SK-N-SH treated with all-trans-retinoic acid at 6 μM for 48 hours (cell line): ENCODE measurements at regions not wholly inside any gene's neighbourhood (a gene's known extent, or its start where the extent isn't known, plus 50 kb on each side); places are given as distances from the start of the nearest gene placed in this dataset.

Experiments used
- ATAC-seq: fragments of 200-7000 bp; cut with Tn5 transposase; 3 replicates; pipeline ENCODE4 v1.9.1; 2020; ENCODE audit warnings: mild to moderate bottlenecking, moderate library complexity
- ARNTL ChIP-seq: fragments of 450-650 bp; formaldehyde crosslinking; IDR thresholded peaks from 2 replicates; pipeline ENCODE4 v1.5.0; 2020; ENCODE audit warnings: low read depth, mild to moderate bottlenecking, moderate library complexity, borderline replicate concordance
- BACH2 ChIP-seq: fragments of 250-450 bp; sonication (Bioruptor Pico); IDR thresholded peaks from 2 replicates; pipeline ENCODE4 v1.9.0; 2021; ENCODE audit warnings: mild to moderate bottlenecking, borderline replicate concordance
- CSDC2 ChIP-seq: fragments of 250-450 bp; sonication (Bioruptor Pico); IDR thresholded peaks from 2 replicates; pipeline ENCODE4 v1.5.0; 2020; ENCODE audit warnings: mild to moderate bottlenecking, moderate library complexity
- CSRNP3 ChIP-seq: fragments of 250-450 bp; sonication (Bioruptor Pico); IDR thresholded peaks from 2 replicates; pipeline ENCODE4 v1.5.1; 2021; ENCODE audit warnings: mild to moderate bottlenecking, moderate library complexity
- ESRRG ChIP-seq: fragments of 250-450 bp; sonication (Bioruptor Pico); IDR thresholded peaks from 2 replicates; pipeline ENCODE4 v1.6.1; 2021; ENCODE audit warnings: mild to moderate bottlenecking
- ISL1 ChIP-seq: fragments of 250-450 bp; sonication (Bioruptor Pico); IDR thresholded peaks from 2 replicates; pipeline ENCODE4 v2.1.2; 2022; ENCODE audit warnings: mild to moderate bottlenecking, moderate library complexity
- OSR1 ChIP-seq: fragments of 250-450 bp; sonication (Bioruptor Pico); IDR thresholded peaks from 2 replicates; pipeline ENCODE4 v1.8.0; 2022; ENCODE audit warnings: moderate library complexity, mild to moderate bottlenecking, inconsistent platforms
- PATZ1 ChIP-seq: fragments of 250-450 bp; sonication (Bioruptor Pico); IDR thresholded peaks from 2 replicates; pipeline ENCODE4 v1.8.0; 2020; ENCODE audit warnings: mild to moderate bottlenecking, moderate library complexity, borderline replicate concordance
- POU6F1 ChIP-seq: fragments of 250-450 bp; sonication (Bioruptor Pico); IDR thresholded peaks from 2 replicates; pipeline ENCODE4 v1.8.0; 2021; ENCODE audit warnings: low read depth, mild to moderate bottlenecking, moderate library complexity, borderline replicate concordance
- PPARA ChIP-seq: fragments of 250-450 bp; sonication (Bioruptor Pico); IDR thresholded peaks from 2 replicates; pipeline ENCODE4 v1.5.0; 2020; ENCODE audit warnings: mild to moderate bottlenecking, borderline replicate concordance
- RARB ChIP-seq: fragments of 250-450 bp; sonication (Bioruptor Pico); IDR thresholded peaks from 2 replicates; pipeline ENCODE4 v1.8.0; 2021; ENCODE audit warnings: mild to moderate bottlenecking, moderate library complexity
- SNAI2 ChIP-seq: fragments of 250-450 bp; sonication (Bioruptor Pico); IDR thresholded peaks from 2 replicates; pipeline ENCODE4 v1.5.0; 2020; ENCODE audit warnings: mild to moderate bottlenecking, moderate library complexity
- TCF4 ChIP-seq: fragments of 250-450 bp; sonication (Bioruptor Pico); IDR thresholded peaks from 2 replicates; pipeline ENCODE4 v1.8.0; 2021; ENCODE audit warnings: mild to moderate bottlenecking, moderate library complexity, borderline replicate concordance
- TOX ChIP-seq: fragments of 250-450 bp; sonication (Bioruptor Pico); IDR thresholded peaks from 2 replicates; pipeline ENCODE4 v1.8.0; 2021; ENCODE audit warnings: mild to moderate bottlenecking, moderate library complexity, borderline replicate concordance
- ZFP3 ChIP-seq: fragments of 250-450 bp; sonication (Bioruptor Pico); IDR thresholded peaks from 2 replicates; pipeline ENCODE4 v1.5.0; 2020; ENCODE audit warnings: mild to moderate bottlenecking, moderate library complexity
- ZNF565 ChIP-seq: fragments of 450-650 bp; formaldehyde crosslinking; conservative IDR thresholded peaks from 2 replicates; pipeline ENCODE4 v1.5.0; 2020; ENCODE audit warnings: low read depth, mild to moderate bottlenecking, moderate library complexity
- ZNF70 ChIP-seq: fragments of 450-650 bp; formaldehyde crosslinking; IDR thresholded peaks from 2 replicates; pipeline ENCODE4 v1.5.0; 2020; ENCODE audit warnings: mild to moderate bottlenecking, moderate library complexity
- ZNF8 ChIP-seq: fragments of 450-650 bp; formaldehyde crosslinking; IDR thresholded peaks from 2 replicates; pipeline ENCODE4 v1.5.0; 2020; ENCODE audit warnings: mild to moderate bottlenecking, moderate library complexity
- TF ChIP-seq, protein P1 (sequence below): fragments of 250-450 bp; sonication (Bioruptor Pico); IDR thresholded peaks from 2 replicates; pipeline ENCODE4 v1.5.1; 2020; ENCODE audit warnings: low read depth, mild to moderate bottlenecking, moderate library complexity
- TF ChIP-seq, protein P2 (sequence below): fragments of 250-450 bp; sonication (Bioruptor Pico); IDR thresholded peaks from 2 replicates; pipeline ENCODE4 v1.5.0; 2020; ENCODE audit warnings: mild to moderate bottlenecking, moderate library complexity

GRCh38 chr21:16502897-16503296 lies 773.1 kb downstream of the USP25 start:
- no peak for ATAC-seq
- TF ChIP-seq ZNF70 (no peak), POU6F1 (CRISPR knock-in tag) (no peak), CSDC2 (CRISPR knock-in tag) (no peak)
- TF ChIP-seq, all 23 proteins: peak for 0

DNA sequence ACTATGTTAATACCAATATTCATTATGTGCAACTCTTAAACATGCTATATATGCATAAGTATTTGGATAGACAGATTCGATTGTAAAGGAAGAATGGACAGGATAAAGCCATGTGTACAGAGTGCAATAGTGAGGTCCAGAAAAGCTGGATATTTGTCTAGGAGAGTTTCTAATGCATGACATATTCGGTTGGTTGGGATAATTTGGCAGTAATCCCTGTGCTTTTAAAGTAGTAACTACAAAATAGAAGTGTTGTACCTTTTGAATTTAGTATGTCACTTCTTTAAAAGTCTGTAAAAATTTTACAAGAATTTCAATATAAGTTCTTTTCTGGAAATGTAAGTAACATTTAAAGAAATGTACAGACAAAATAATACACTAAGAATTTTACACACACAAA lies 774.5 kb downstream of the USP25 start:
- TF ChIP-seq OSR1 (CRISPR knock-in tag) (no peak), POU6F1 (CRISPR knock-in tag) (no peak), PATZ1 (CRISPR knock-in tag) (no peak), BACH2 (CRISPR knock-in tag) (no peak), ARNTL (CRISPR knock-in tag) (no peak), RARB (no peak), ZNF565 (CRISPR knock-in tag) (no peak), TOX (CRISPR knock-in tag) (no peak), ESRRG (CRISPR knock-in tag) (no peak), CSDC2 (CRISPR knock-in tag) (no peak), CSRNP3 (CRISPR knock-in tag) (no peak), ZNF8 (CRISPR knock-in tag) (no peak), ZNF70 (no peak), SNAI2 (no peak), ZFP3 (no peak), TCF4 (CRISPR knock-in tag) (no peak), ISL1 (CRISPR knock-in tag) (no peak)
- TF ChIP-seq, protein P1, sequence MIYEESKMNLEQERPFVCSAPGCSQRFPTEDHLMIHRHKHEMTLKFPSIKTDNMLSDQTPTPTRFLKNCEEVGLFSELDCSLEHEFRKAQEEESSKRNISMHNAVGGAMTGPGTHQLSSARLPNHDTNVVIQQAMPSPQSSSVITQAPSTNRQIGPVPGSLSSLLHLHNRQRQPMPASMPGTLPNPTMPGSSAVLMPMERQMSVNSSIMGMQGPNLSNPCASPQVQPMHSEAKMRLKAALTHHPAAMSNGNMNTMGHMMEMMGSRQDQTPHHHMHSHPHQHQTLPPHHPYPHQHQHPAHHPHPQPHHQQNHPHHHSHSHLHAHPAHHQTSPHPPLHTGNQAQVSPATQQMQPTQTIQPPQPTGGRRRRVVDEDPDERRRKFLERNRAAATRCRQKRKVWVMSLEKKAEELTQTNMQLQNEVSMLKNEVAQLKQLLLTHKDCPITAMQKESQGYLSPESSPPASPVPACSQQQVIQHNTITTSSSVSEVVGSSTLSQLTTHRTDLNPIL (CRISPR knock-in tag) = no peak
- TF ChIP-seq, protein P2, sequence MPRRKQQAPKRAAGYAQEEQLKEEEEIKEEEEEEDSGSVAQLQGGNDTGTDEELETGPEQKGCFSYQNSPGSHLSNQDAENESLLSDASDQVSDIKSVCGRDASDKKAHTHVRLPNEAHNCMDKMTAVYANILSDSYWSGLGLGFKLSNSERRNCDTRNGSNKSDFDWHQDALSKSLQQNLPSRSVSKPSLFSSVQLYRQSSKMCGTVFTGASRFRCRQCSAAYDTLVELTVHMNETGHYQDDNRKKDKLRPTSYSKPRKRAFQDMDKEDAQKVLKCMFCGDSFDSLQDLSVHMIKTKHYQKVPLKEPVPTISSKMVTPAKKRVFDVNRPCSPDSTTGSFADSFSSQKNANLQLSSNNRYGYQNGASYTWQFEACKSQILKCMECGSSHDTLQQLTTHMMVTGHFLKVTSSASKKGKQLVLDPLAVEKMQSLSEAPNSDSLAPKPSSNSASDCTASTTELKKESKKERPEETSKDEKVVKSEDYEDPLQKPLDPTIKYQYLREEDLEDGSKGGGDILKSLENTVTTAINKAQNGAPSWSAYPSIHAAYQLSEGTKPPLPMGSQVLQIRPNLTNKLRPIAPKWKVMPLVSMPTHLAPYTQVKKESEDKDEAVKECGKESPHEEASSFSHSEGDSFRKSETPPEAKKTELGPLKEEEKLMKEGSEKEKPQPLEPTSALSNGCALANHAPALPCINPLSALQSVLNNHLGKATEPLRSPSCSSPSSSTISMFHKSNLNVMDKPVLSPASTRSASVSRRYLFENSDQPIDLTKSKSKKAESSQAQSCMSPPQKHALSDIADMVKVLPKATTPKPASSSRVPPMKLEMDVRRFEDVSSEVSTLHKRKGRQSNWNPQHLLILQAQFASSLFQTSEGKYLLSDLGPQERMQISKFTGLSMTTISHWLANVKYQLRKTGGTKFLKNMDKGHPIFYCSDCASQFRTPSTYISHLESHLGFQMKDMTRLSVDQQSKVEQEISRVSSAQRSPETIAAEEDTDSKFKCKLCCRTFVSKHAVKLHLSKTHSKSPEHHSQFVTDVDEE (CRISPR knock-in tag) = no peak
- ATAC-seq = no peak

- ATAC-seq = no peak
- TF ChIP-seq TCF4 (CRISPR knock-in tag) (no peak), OSR1 (CRISPR knock-in tag) (no peak), SNAI2 (no peak), PATZ1 (CRISPR knock-in tag) (no peak), ARNTL (CRISPR knock-in tag) (no peak), ZNF70 (no peak), TOX (CRISPR knock-in tag) (no peak), PPARA (no peak), ZNF8 (CRISPR knock-in tag) (no peak)
Measured at GRCh38 chr21:16504766-16505165, 775.0 kb downstream of the USP25 start.
